Esophagus (tissue), 2 donors: ENCODE measurements at regions not wholly inside any gene's neighbourhood (a gene's known extent, or its start where the extent isn't known, plus 50 kb on each side); places are given as distances from the start of the nearest gene placed in this dataset.

Experiments used
- H3K27ac ChIP-seq, 2 donors: one replicate each; pipeline ENCODE4 v1.5.1; 2013; ENCODE audit warnings: low read depth in 2 of 2, mild to moderate bottlenecking in 2 of 2, inconsistent platforms in 1 of 2, low read length in 1 of 2, moderate library complexity in 1 of 2
- H3K27me3 ChIP-seq, 2 donors: one replicate each; pipeline ENCODE4 v1.6.1; 2013; ENCODE audit warnings: low read length in 2 of 2, control low read depth in 1 of 2, mild to moderate bottlenecking in 1 of 2; ENCODE audit not compliant: insufficient read depth in 2 of 2, control insufficient read depth in 1 of 2
- H3K36me3 ChIP-seq, 2 donors: one replicate each; pipeline ENCODE4 v1.6.1; 2013; ENCODE audit warnings: low read length in 1 of 2; ENCODE audit not compliant: control insufficient read depth in 2 of 2, insufficient read depth in 2 of 2
- H3K4me1 ChIP-seq, 2 donors: one replicate each; pipeline ENCODE4 v1.6.1; 2013; ENCODE audit warnings: low read length in 1 of 2; ENCODE audit not compliant: control insufficient read depth in 2 of 2, insufficient read depth in 2 of 2
- H3K4me3 ChIP-seq, 2 donors: one replicate each; pipeline ENCODE4 v1.5.1; 2013; ENCODE audit warnings: low read length in 2 of 2, mild to moderate bottlenecking in 2 of 2, low read depth in 1 of 2, moderate library complexity in 1 of 2
- H3K9me3 ChIP-seq, 2 donors: one replicate each; pipeline ENCODE4 v1.6.1; 2013; ENCODE audit warnings: mild to moderate bottlenecking in 2 of 2, low read depth in 1 of 2, low read length in 1 of 2, moderate library complexity in 1 of 2; ENCODE audit not compliant: control insufficient read depth in 2 of 2, insufficient read depth in 1 of 2
- WGBS, 2 donors: extraction: QIAGEN DNeasy Blood & Tissue Kit; methylation state at CpG; one replicate each; pipeline ENCODE4 v1.1.7; 2013; 5-methylcytosine and 5-hydroxymethylcytosine counted together
- donor health status: healthy with polysubstance abuse.
- donor health status: Bipolar disorder and iron deficiency.

DNA sequence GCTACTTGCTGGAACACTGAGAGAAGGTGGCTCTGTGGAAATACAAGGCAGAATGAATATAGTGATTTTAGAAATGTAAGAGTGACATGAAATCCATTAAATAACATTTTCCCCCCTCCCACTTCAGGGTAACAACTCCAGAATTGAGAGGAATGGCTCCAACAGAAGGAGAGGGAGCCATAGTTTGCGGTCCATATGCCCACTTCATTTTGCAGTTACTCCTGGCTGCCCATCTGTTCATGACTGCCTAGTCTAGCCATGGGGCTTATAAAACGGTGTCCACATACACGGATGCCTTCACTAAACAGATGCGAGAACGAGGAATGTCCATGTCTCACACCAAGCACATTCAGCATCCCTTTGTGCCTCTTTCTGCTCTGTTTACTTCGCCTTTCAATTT is 186.7 kb downstream of the TMEM38B start:
- Histone ChIP-seq H3K36me3 (no peaks in the 10 kb centered on the region), H3K4me3 (no peak overlapping the region), H3K27me3 (no peaks in the 10 kb centered on the region), H3K27ac (no peak overlapping the region), H3K9me3 (no peaks in the 10 kb centered on the region), H3K4me1 (no peaks in the 10 kb centered on the region)
- 92 to 93% methylated on average over 6 of the region's 6 CpGs for WGBS, 2 donors

DNA sequence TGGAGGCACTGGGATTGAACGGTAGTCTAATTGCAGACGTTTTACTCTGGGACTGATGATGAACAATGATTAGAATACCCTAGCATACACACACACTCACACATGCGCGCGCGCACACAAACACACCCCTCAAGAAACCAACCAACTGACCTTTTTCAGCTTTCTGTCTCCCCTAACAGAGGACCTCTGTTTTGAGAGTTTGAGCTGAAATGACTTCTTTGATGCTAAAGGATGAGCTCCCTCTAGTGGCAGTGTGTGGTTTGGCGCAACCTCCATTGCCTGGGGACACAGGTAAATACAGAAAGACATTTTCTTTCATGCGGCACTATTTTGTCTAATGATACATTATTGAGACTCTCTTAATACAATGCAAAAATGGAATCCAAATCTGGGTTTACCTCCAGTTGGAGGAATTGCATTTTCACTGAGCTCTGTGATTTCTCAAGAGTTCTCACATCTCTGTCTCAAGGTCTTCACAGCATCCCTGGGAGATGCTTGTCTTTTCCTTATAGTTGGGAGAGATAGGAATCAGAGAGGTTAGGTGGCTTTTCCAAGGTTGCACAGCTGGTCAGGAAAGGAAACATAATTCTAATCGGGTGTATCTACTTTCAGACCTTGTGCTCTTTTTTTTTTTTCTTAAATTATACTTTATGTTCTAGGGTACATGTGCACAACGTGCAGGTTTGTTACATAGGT is 187.5 kb downstream of the TMEM38B start:
- Histone ChIP-seq H3K27ac (no peak overlapping the region), H3K36me3 (no peaks in the 10 kb centered on the region), H3K9me3 (no peaks in the 10 kb centered on the region), H3K4me1 (no peaks in the 10 kb centered on the region), H3K4me3 (no peak overlapping the region), H3K27me3 (no peaks in the 10 kb centered on the region)
- WGBS, 2 donors, result 30 to 39% methylated on average over 10 of the region's 10 CpGs

GRCh38 chr9:105883847-105884246 is 189.5 kb downstream of the TMEM38B start:
- H3K27ac ChIP-seq, result no peak overlapping the region
- H3K4me3 ChIP-seq, result no peak overlapping the region
- 62 to 67% methylated on average over 2 of the region's 2 CpGs for WGBS, 2 donors
- H3K36me3 ChIP-seq, result no peaks in the 10 kb centered on the region
- no peaks in the 10 kb centered on the region for H3K9me3 ChIP-seq
- H3K4me1 ChIP-seq, result no peaks in the 10 kb centered on the region
- no peaks in the 10 kb centered on the region for H3K27me3 ChIP-seq

GRCh38 chr9:105884416-105884815 is 190.1 kb downstream of the TMEM38B start:
- no peaks in the 10 kb centered on the region for H3K4me1 ChIP-seq
- WGBS, 2 donors, result 80 to 84% methylated on average over 3 of the region's 3 CpGs
- H3K9me3 ChIP-seq, result no peaks in the 10 kb centered on the region
- H3K27me3 ChIP-seq, result no peaks in the 10 kb centered on the region
- H3K36me3 ChIP-seq, result no peaks in the 10 kb centered on the region
- H3K27ac ChIP-seq, result no peak overlapping the region
- no peak overlapping the region for H3K4me3 ChIP-seq

DNA sequence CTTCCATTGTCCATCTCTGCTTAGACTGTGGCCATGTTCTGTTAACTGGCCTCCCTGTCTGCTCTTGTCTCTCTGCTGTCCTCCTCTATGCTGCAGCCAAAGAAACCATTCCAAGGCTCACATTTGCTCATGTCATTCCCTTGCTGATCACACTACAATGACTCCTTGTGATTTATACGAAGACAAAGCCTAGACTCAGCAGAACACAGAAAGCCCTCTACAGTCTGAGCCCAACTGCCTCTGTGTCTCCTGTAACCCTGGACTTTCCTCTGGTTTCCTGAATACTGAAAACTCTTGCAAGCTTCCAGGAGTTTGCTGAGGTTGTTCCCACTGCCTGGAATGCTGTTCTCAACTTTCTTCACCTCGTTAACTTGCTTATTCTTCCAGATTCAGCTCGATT is 191.8 kb downstream of the TMEM38B start:
- H3K4me1 ChIP-seq, result no peaks in the 10 kb centered on the region
- H3K27me3 ChIP-seq, result no peaks in the 10 kb centered on the region
- 72 to 73% methylated on average over 3 of the region's 3 CpGs for WGBS, 2 donors
- no peak overlapping the region for H3K27ac ChIP-seq
- H3K4me3 ChIP-seq, result no peak overlapping the region
- no peaks in the 10 kb centered on the region for H3K9me3 ChIP-seq
- H3K36me3 ChIP-seq, result no peaks in the 10 kb centered on the region

GRCh38 chr9:105887679-105888078 is 193.3 kb downstream of the TMEM38B start:
- Histone ChIP-seq H3K36me3 (no peaks in the 10 kb centered on the region), H3K4me1 (no peaks in the 10 kb centered on the region), H3K9me3 (no peaks in the 10 kb centered on the region), H3K27me3 (no peaks in the 10 kb centered on the region), H3K4me3 (no peak overlapping the region), H3K27ac (no peak overlapping the region)
- 63 to 69% methylated on average over 2 of the region's 2 CpGs for WGBS, 2 donors

- Histone ChIP-seq H3K36me3 (no peaks in the 10 kb centered on the region), H3K27ac (no peak overlapping the region), H3K27me3 (no peaks in the 10 kb centered on the region), H3K4me1 (no peaks in the 10 kb centered on the region), H3K4me3 (no peak overlapping the region), H3K9me3 (no peaks in the 10 kb centered on the region)
- WGBS, 2 donors, result 37 to 42% methylated on average over 5 of the region's 5 CpGs
Observed at GRCh38 chr9:105890046-105890822, 195.9 kb downstream of the TMEM38B start.

GRCh38 chr9:105900123-105900522 is 205.8 kb downstream of the TMEM38B start:
- H3K27me3 ChIP-seq, result no peaks in the 10 kb centered on the region
- H3K4me1 ChIP-seq, result no peaks in the 10 kb centered on the region
- H3K36me3 ChIP-seq, result no peaks in the 10 kb centered on the region
- H3K4me3 ChIP-seq, result no peak overlapping the region
- H3K27ac ChIP-seq, result no peak overlapping the region
- H3K9me3 ChIP-seq, result no peaks in the 10 kb centered on the region
- 65 to 66% methylated on average over 5 of the region's 5 CpGs for WGBS, 2 donors

GRCh38 chr9:105901514-105902109 is 207.3 kb downstream of the TMEM38B start:
- H3K4me3 ChIP-seq, result no peak overlapping the region
- WGBS, 2 donors, result 22 to 26% methylated on average over 4 of the region's 4 CpGs
- H3K4me1 ChIP-seq, result no peaks in the 10 kb centered on the region
- no peaks in the 10 kb centered on the region for H3K27me3 ChIP-seq
- H3K36me3 ChIP-seq, result no peaks in the 10 kb centered on the region
- no peak overlapping the region for H3K27ac ChIP-seq
- H3K9me3 ChIP-seq, result no peaks in the 10 kb centered on the region
